HEK293T (cell line): ENCODE measurements at regions not wholly inside any gene's neighbourhood (a gene's known extent, or its start where the extent isn't known, plus 50 kb on each side); places are given as distances from the start of the nearest gene placed in this dataset.

Source experiments
- CTCF ChIA-PET: fragments of 350-600 bp; formaldehyde crosslinking; extraction: SDS; loops from one replicate; lab custom pipeline; 2021; ENCODE audit warnings: antibody characterized with exemption, inconsistent platforms; lab: Yijun Ruan, JAX
- POLR2A ChIA-PET: fragments of 350-600 bp; formaldehyde crosslinking; extraction: SDS; loops from one replicate; lab custom pipeline; 2020; ENCODE audit warnings: antibody characterized with exemption, inconsistent platforms; lab: Yijun Ruan, JAX
- DNase-seq: peaks from one replicate; pipeline ENCODE4 v3.0.0; 2012; ENCODE audit warnings: mixed read lengths; ENCODE audit errors: extremely low spot score
- ARNT ChIP-seq: fragments of 450-650 bp; IDR thresholded peaks from 2 replicates; pipeline ENCODE4 v1.6.1; 2017; ENCODE audit warnings: mild to moderate bottlenecking
- BHLHE40 ChIP-seq: fragments of 450-650 bp; IDR thresholded peaks from 2 replicates; pipeline ENCODE4 v1.6.1; 2016; ENCODE audit warnings: mild to moderate bottlenecking, moderate library complexity, borderline replicate concordance
- CTBP1 ChIP-seq: fragments of 450-650 bp; IDR thresholded peaks from 2 replicates; pipeline ENCODE4 v1.6.1; 2016; ENCODE audit warnings: borderline replicate concordance
- ELF4 ChIP-seq: fragments of 450-650 bp; IDR thresholded peaks from 2 replicates; pipeline ENCODE4 v1.6.1; 2017; ENCODE audit warnings: antibody characterized with exemption
- FOXA1 ChIP-seq: fragments of 450-650 bp; IDR thresholded peaks from 2 replicates; pipeline ENCODE4 v1.6.1; 2016; ENCODE audit warnings: mild to moderate bottlenecking
- FOXK2 ChIP-seq: fragments of 450-650 bp; IDR thresholded peaks from 2 replicates; pipeline ENCODE4 v1.6.1; 2016; ENCODE audit warnings: mild to moderate bottlenecking
- FOXM1 ChIP-seq: fragments of 450-650 bp; IDR thresholded peaks from 2 replicates; pipeline ENCODE4 v1.6.1; 2017; ENCODE audit warnings: mild to moderate bottlenecking, borderline replicate concordance
- HDGF ChIP-seq: fragments of 450-650 bp; IDR thresholded peaks from 2 replicates; pipeline ENCODE4 v1.6.1; 2017; ENCODE audit warnings: antibody characterized with exemption, borderline replicate concordance
- L3MBTL2 ChIP-seq: fragments of 450-650 bp; conservative IDR thresholded peaks from 2 replicates; pipeline ENCODE4 v1.6.1; 2016; ENCODE audit warnings: mild to moderate bottlenecking
- LEF1 ChIP-seq: fragments of 450-650 bp; IDR thresholded peaks from 2 replicates; pipeline ENCODE4 v1.6.1; 2017; ENCODE audit warnings: mild to moderate bottlenecking, borderline replicate concordance
- NFRKB ChIP-seq: fragments of 450-650 bp; IDR thresholded peaks from 2 replicates; pipeline ENCODE4 v1.6.1; 2016; ENCODE audit warnings: mild to moderate bottlenecking, moderate library complexity
- SP1 ChIP-seq: fragments of 450-650 bp; IDR thresholded peaks from 2 replicates; pipeline ENCODE4 v1.6.1; 2017
- SUZ12 ChIP-seq: fragments of 450-650 bp; IDR thresholded peaks from 2 replicates; pipeline ENCODE4 v1.6.1; 2016; ENCODE audit warnings: mild to moderate bottlenecking
- TARDBP ChIP-seq: fragments of 450-650 bp; IDR thresholded peaks from 2 replicates; pipeline ENCODE4 v1.6.1; 2016
- ZNF384 ChIP-seq: fragments of 450-650 bp; IDR thresholded peaks from 2 replicates; pipeline ENCODE4 v1.6.1; 2016
- TF ChIP-seq, protein P1 (sequence below): fragments of 450-650 bp; IDR thresholded peaks from 2 replicates; pipeline ENCODE4 v1.6.1; 2016

GRCh38 chr2:52402128-52402527 lies 1365.5 kb upstream of the CHAC2 start:
- TF ChIP-seq, protein P1, sequence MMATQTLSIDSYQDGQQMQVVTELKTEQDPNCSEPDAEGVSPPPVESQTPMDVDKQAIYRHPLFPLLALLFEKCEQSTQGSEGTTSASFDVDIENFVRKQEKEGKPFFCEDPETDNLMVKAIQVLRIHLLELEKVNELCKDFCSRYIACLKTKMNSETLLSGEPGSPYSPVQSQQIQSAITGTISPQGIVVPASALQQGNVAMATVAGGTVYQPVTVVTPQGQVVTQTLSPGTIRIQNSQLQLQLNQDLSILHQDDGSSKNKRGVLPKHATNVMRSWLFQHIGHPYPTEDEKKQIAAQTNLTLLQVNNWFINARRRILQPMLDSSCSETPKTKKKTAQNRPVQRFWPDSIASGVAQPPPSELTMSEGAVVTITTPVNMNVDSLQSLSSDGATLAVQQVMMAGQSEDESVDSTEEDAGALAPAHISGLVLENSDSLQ: no peak
- TF ChIP-seq FOXA1 (no peak), SP1 (no peak), SUZ12 (no peak), TARDBP (no peak), BHLHE40 (no peak), ARNT (no peak), FOXM1 (no peak), NFRKB (no peak), L3MBTL2 (no peak), ELF4 (no peak), HDGF (no peak), LEF1 (no peak), FOXK2 (no peak)
- ChIA-PET CTCF (no interaction called here), POLR2A (no interaction called here)

GRCh38 chr2:52396836-52397235 lies 1364.9 kb upstream of the NRXN1 start:
- ChIA-PET CTCF (no interaction called here), POLR2A (no interaction called here)
- TF ChIP-seq FOXA1 (no peak), SP1 (no peak), ELF4 (no peak), L3MBTL2 (no peak), FOXK2 (no peak), ARNT (no peak), TARDBP (no peak), HDGF (no peak), BHLHE40 (no peak), CTBP1 (no peak), SUZ12 (no peak), ZNF384 (no peak)
- TF ChIP-seq, protein P1: no peak
- no peak for DNase-seq

More at GRCh38 chr2:52402128-52402527, 1365.5 kb upstream of the CHAC2 start:
- DNase-seq: no peak

DNA sequence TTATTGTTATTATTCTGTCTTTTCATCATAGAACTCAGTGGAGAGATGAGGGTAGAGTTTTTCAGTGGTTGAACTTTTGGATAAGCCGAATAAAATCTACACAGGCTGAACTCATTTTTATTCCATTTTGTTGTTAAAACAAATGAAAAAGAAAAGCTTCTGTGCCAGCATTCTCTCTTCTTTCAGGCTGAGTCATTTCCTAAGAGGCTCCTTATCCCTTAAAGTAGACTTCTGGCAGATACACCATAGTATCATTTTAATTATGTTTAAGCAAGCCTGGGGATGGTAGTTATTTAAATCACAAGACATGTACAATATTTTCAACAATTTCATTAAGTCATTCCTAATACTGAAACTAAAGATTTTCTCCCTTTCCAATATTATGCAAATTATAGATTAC lies 1364.0 kb upstream of the NRXN1 start:
- CTCF ChIA-PET: no interaction called here
- POLR2A ChIA-PET: no interaction called here
- no peak for DNase-seq
- TF ChIP-seq FOXA1 (no peak), FOXK2 (no peak), ELF4 (no peak), FOXM1 (no peak), TARDBP (no peak), CTBP1 (no peak), HDGF (no peak), NFRKB (no peak), LEF1 (no peak), SUZ12 (no peak), ARNT (no peak), L3MBTL2 (no peak), SP1 (no peak), BHLHE40 (no peak), ZNF384 (no peak)
- TF ChIP-seq, protein P1: no peak

DNA sequence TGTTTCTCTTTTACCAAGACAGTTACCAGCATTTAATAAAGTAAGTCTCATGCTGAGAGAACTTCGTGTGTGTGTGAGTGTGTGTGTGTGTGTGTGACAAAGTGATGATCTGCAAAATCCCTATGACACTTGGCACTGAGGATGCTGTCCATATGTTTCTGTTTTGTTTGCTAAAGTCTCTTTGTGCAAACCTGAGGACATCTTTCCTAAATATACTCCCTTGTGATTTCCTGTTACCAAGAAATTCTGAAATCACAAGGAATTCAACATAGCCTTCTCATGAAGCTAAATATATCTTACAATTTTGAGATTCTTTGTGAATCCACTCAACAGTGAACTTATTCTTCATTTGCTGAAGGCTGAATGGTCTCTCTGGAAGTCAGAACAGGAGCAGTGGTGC lies 1359.7 kb upstream of the NRXN1 start:
- ChIA-PET CTCF (no interaction called here), POLR2A (no interaction called here)
- TF ChIP-seq HDGF (no peak), SUZ12 (no peak), ARNT (no peak), BHLHE40 (no peak)
- no peak for DNase-seq

GRCh38 chr2:52390651-52391050 lies 1358.7 kb upstream of the NRXN1 start:
- POLR2A ChIA-PET: no interaction called here
- TF ChIP-seq L3MBTL2 (no peak), SUZ12 (no peak), TARDBP (no peak), ARNT (no peak), NFRKB (no peak), FOXA1 (no peak), HDGF (no peak), FOXK2 (no peak), FOXM1 (no peak), CTBP1 (no peak), ZNF384 (no peak), SP1 (no peak), LEF1 (no peak), BHLHE40 (no peak)
- TF ChIP-seq, protein P1: no peak
- DNase-seq: no peak
- CTCF ChIA-PET: no interaction called here

DNA sequence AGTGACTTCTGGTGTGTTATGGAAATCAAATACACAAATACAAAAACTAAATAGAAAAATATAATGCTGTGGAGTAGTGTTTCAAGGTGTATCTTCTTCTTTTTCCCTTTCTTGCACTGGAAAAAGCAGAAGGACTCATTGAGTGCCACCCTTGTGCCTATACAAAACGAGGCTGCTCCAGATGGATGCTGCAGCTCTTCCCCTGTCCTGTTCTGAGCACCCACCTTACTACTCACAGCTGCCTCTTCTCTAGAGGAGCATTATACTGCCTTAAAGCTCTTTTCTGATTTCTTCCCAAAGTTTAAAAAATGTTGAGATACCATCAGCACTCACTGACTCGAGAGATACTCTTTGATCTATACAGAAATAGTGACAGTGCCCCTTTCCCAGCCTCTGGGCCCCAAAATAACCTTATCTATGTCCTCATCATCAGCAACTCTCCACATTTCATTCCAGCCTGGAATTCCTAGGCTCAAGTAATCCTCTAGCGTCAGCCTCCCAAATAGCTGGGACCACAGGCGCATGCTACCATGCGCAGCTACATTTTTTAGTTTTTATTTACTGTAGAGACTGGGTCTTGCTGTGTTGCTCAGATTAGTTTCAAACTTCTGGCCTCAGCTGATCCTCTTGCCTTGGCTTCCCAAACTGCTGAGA lies 1356.1 kb upstream of the NRXN1 start:
- DNase-seq: no peak
- TF ChIP-seq, protein P1: no peak
- TF ChIP-seq FOXM1 (no peak), FOXK2 (no peak), FOXA1 (no peak), ARNT (no peak), NFRKB (no peak), ELF4 (no peak), LEF1 (no peak), TARDBP (no peak), BHLHE40 (no peak), HDGF (no peak), SP1 (no peak), SUZ12 (no peak), L3MBTL2 (no peak)
- ChIA-PET CTCF (interaction anchor here (0.5 kb wide), 1 partner anchor 210 kb away, joined by 4 read pairs; no protein-coding TSS in a partner anchor), POLR2A (no interaction called here)
